Progenitor cell of endocrine pancreas (in vitro differentiated cells): ENCODE measurements at regions not wholly inside any gene's neighbourhood (a gene's known extent, or its start where the extent isn't known, plus 50 kb on each side); places are given as distances from the start of the nearest gene placed in this dataset.

Source experiments
- DNase-seq: peaks from one replicate; pipeline ENCODE4 v3.0.0; 2021; ENCODE audit warnings: low spot score; ENCODE audit not compliant: unreplicated experiment
- H3K27ac Mint-ChIP-seq: 2 replicates; pipeline ENCODE4 v1.8.0; 2021; ENCODE audit warnings: mild to moderate bottlenecking, moderate library complexity, mixed read lengths
- H3K27me3 Mint-ChIP-seq: 2 replicates; pipeline ENCODE4 v1.8.0; 2021; ENCODE audit warnings: mixed read lengths
- H3K36me3 Mint-ChIP-seq: 2 replicates; pipeline ENCODE4 v1.8.0; 2022; ENCODE audit warnings: mixed read lengths; ENCODE audit not compliant: insufficient read depth
- H3K4me1 Mint-ChIP-seq: 2 replicates; pipeline ENCODE4 v1.8.0; 2021; ENCODE audit warnings: low read depth, mixed read lengths
- H3K4me3 Mint-ChIP-seq: 2 replicates; pipeline ENCODE4 v1.8.0; 2021; ENCODE audit warnings: low read depth, mild to moderate bottlenecking, moderate library complexity, mixed read lengths
- H3K9me3 Mint-ChIP-seq: 2 replicates; pipeline ENCODE4 v1.8.0; 2021; ENCODE audit warnings: low read depth, mixed read lengths
- TF ChIP-seq, protein P1 (sequence below): fragments of 200-600 bp; sonication (generic); IDR thresholded peaks from one replicate; pipeline ENCODE4 v1.5.0; 2021; ENCODE audit warnings: antibody characterized with exemption, mild to moderate bottlenecking; ENCODE audit not compliant: unreplicated experiment

DNA sequence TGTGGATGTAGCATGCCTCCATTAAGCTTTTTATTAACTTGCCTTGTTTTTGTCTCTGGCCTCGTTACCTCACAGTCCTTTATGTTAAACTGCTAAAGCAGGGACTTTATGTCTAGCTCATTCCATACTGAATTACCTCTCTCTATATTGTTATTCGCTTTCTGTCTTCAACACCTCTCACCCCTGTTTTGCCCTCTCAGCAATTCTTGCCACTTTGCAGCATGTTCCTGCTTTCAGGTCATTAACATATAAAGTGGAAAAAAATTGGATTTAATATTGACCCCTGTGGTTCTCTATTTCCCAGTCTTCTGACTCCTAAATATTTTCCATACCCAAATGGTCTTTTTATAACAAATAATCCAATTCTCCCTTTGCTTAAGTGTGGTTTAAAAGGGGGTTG, 810.4 kb upstream of the KIF2B start:
- peaks cover 4% of the 10 kb centered on the region for H3K4me1 Mint-ChIP-seq
- H3K9me3 Mint-ChIP-seq, result no peaks in the 10 kb centered on the region
- no peaks in the 10 kb centered on the region for H3K27me3 Mint-ChIP-seq
- H3K27ac Mint-ChIP-seq, result no peak overlapping the region
- H3K36me3 Mint-ChIP-seq, result no peaks in the 10 kb centered on the region
- no peak for DNase-seq
- no peak overlapping the region for H3K4me3 Mint-ChIP-seq
- TF ChIP-seq, protein P1, sequence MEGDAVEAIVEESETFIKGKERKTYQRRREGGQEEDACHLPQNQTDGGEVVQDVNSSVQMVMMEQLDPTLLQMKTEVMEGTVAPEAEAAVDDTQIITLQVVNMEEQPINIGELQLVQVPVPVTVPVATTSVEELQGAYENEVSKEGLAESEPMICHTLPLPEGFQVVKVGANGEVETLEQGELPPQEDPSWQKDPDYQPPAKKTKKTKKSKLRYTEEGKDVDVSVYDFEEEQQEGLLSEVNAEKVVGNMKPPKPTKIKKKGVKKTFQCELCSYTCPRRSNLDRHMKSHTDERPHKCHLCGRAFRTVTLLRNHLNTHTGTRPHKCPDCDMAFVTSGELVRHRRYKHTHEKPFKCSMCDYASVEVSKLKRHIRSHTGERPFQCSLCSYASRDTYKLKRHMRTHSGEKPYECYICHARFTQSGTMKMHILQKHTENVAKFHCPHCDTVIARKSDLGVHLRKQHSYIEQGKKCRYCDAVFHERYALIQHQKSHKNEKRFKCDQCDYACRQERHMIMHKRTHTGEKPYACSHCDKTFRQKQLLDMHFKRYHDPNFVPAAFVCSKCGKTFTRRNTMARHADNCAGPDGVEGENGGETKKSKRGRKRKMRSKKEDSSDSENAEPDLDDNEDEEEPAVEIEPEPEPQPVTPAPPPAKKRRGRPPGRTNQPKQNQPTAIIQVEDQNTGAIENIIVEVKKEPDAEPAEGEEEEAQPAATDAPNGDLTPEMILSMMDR, result no peak

DNA sequence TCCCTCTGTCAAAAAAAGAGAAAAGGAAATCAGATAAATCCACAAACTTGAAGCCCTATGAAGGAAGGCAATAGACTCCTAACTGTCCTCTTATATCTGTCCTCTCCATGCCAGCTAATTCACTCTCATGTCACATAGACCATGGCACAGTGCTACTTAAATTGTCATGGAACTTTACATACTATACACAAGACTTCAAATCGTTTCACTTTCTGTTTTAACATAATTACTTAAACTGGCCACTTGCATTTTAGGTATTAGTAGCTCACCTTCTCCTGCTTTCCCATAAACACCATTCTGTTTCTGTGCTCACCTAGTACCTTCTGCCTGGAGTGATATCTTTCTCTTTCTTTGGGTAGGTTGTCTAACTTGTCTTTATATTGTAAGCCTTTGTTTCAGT, 816.7 kb upstream of the KIF2B start:
- H3K27me3 Mint-ChIP-seq, result no peaks in the 10 kb centered on the region
- H3K36me3 Mint-ChIP-seq, result no peaks in the 10 kb centered on the region
- H3K4me1 Mint-ChIP-seq, result no peaks in the 10 kb centered on the region
- H3K27ac Mint-ChIP-seq, result no peak overlapping the region
- no peak overlapping the region for H3K4me3 Mint-ChIP-seq
- TF ChIP-seq, protein P1, result no peak
- peaks cover 9% of the 10 kb centered on the region for H3K9me3 Mint-ChIP-seq
- no peak for DNase-seq

DNA sequence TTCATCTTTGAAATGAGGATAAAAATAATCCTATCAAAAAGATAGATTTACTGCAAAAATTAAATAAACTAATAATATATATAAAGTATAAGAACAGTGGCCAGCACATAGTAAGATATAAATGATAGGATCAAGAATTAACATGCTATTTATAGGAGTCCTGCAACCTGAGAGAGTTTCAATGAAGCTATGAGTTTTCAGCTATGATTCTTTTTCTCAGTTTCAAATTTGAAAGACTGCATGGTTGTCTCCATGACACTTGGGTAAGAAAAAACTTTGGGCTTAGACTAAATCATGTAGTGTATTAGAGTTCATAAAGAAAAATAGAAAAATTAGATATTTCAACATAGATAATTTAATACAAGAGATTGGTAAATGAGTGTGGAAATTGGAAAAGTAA, 817.8 kb upstream of the KIF2B start:
- H3K27me3 Mint-ChIP-seq, result no peaks in the 10 kb centered on the region
- no peak overlapping the region for H3K4me3 Mint-ChIP-seq
- TF ChIP-seq, protein P1, result no peak
- DNase-seq, result no peak
- H3K36me3 Mint-ChIP-seq, result no peaks in the 10 kb centered on the region
- H3K4me1 Mint-ChIP-seq, result no peaks in the 10 kb centered on the region
- H3K9me3 Mint-ChIP-seq, result peaks cover 9% of the 10 kb centered on the region
- H3K27ac Mint-ChIP-seq, result no peak overlapping the region

DNA sequence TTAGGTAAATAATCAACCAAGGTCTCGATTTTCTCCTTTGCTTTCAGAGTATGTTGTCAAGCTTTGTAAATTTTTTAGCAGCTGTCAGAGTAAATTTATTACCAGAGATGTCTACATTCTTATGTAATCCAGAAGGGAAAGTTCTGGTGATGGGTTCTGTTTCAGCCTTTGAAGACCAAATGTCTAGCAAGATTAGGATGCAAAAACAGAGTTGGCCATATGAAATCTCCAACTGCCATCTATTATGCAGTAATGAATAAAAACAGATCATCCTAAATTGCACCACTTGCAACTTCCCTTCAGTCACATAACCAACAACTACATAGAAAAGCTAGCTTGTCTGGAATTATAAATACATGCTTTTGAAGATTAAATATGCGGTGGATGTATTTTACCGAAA, 826.8 kb upstream of the KIF2B start:
- TF ChIP-seq, protein P1, result no peak
- Mint-ChIP-seq H3K9me3 (no peaks in the 10 kb centered on the region), H3K27me3 (no peaks in the 10 kb centered on the region), H3K27ac (no peak overlapping the region), H3K36me3 (no peaks in the 10 kb centered on the region), H3K4me3 (no peak overlapping the region), H3K4me1 (peaks cover 7% of the 10 kb centered on the region)
- DNase-seq, result no peak

DNA sequence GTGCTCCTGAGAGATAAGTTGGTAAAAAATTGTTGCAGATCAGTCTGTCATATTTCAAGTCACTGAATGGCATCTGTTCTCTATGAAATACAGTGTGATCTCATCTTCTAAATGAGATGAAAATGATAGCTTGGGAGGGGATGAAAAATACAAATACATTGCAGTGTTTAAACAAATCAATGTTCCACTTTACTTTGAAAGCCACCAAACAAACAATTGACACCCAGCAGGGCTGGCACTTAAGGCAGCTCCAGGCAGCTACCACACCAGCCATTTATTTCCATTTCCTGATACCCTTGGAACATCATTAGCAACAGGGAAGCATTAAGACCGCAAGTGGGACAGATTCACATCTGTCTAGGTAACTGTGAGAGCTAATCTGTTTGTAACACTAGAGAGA, 827.6 kb upstream of the KIF2B start:
- H3K27ac Mint-ChIP-seq, result no peak overlapping the region
- no peaks in the 10 kb centered on the region for H3K36me3 Mint-ChIP-seq
- no peak overlapping the region for H3K4me3 Mint-ChIP-seq
- TF ChIP-seq, protein P1, result no peak
- DNase-seq, result no peak
- peaks cover 7% of the 10 kb centered on the region for H3K4me1 Mint-ChIP-seq
- no peaks in the 10 kb centered on the region for H3K9me3 Mint-ChIP-seq
- no peaks in the 10 kb centered on the region for H3K27me3 Mint-ChIP-seq
